K562 (cell line): ENCODE measurements at regions not wholly inside any gene's neighbourhood (a gene's known extent, or its start where the extent isn't known, plus 50 kb on each side); places are given as distances from the start of the nearest gene placed in this dataset.

Experiments
- CEBPZ ChIP-seq: fragments of 150-350 bp; IDR thresholded peaks from 2 replicates; pipeline ENCODE4 v1.6.1; 2014; ENCODE audit warnings: low read depth, mild to moderate bottlenecking, low read length, borderline replicate concordance
- IRF9 ChIP-seq: fragments of 450-650 bp; IDR thresholded peaks from 2 replicates; pipeline ENCODE4 v1.6.1; 2016; ENCODE audit warnings: missing biosample characterization, missing genetic modification characterization
- MCM3 ChIP-seq: fragments of 450-650 bp; IDR thresholded peaks from 2 replicates; pipeline ENCODE4 v1.6.1; 2016
- POLR2H ChIP-seq: IDR thresholded peaks from 2 replicates; pipeline ENCODE4 v1.6.1; 2016; ENCODE audit warnings: missing genetic modification characterization, low read depth, mild to moderate bottlenecking, control low read depth, missing compliant biosample characterization, moderate library complexity
- THAP7 ChIP-seq: fragments of 250-450 bp; sonication (Bioruptor Pico); IDR thresholded peaks from 2 replicates; pipeline ENCODE4 v1.5.0; 2021
- ZNF57 ChIP-seq: fragments of 450-650 bp; formaldehyde crosslinking; IDR thresholded peaks from 2 replicates; pipeline ENCODE4 v1.4.0; 2020; ENCODE audit warnings: mild to moderate bottlenecking, moderate library complexity

- TF ChIP-seq CEBPZ (no peak), THAP7 (CRISPR knock-in tag) (no peak), POLR2H (tag) (no peak), MCM3 (no peak), IRF9 (tag) (no peak), ZNF57 (CRISPR knock-in tag) (no peak)
These were observed 91.3 kb upstream of the C1QTNF9B start (continued) for GRCh38 chr13:23988546-23989122.
